MG63 (cell line): ENCODE measurements at regions not wholly inside any gene's neighbourhood (a gene's known extent, or its start where the extent isn't known, plus 50 kb on each side); places are given as distances from the start of the nearest gene placed in this dataset.
"Not testable (repeated sequence)": the region's sequence is repeated elsewhere in the genome, so short reads cannot be mapped to it uniquely, and the experiment has no call there.

ENCODE experiments used
- DNase-seq: peaks from one replicate; pipeline ENCODE4 v3.0.0-alpha.2; 2020
- H3K27me3 ChIP-seq: fragments of 250-450 bp; sonication (Bioruptor Pico); 2 replicates; pipeline ENCODE4 v1.5.1; 2020; ENCODE audit warnings: mild to moderate bottlenecking, moderate library complexity
- H3K36me3 ChIP-seq: fragments of 250-450 bp; sonication (Bioruptor Pico); 2 replicates; pipeline ENCODE4 v1.5.1; 2020; ENCODE audit warnings: mild to moderate bottlenecking, moderate library complexity
- H3K4me3 ChIP-seq: fragments of 250-450 bp; sonication (Bioruptor Pico); 2 replicates; pipeline ENCODE4 v1.5.1; 2020; ENCODE audit warnings: mild to moderate bottlenecking, moderate library complexity
- H3K9me3 ChIP-seq: fragments of 250-450 bp; sonication (Bioruptor Pico); 2 replicates; pipeline ENCODE4 v1.5.1; 2020; ENCODE audit warnings: mild to moderate bottlenecking, moderate library complexity

- Histone ChIP-seq H3K9me3 (no peaks in the 10 kb centered on the region), H3K27me3 (no peaks in the 10 kb centered on the region), H3K36me3 (no peaks in the 10 kb centered on the region), H3K4me3 (no peak overlapping the region)
- no peak for DNase-seq
These were observed 1373.7 kb downstream of the LRFN5 start for GRCh38 chr14:42980419-42980818.

GRCh38 chr14:42973171-42973570 is 1366.5 kb downstream of the LRFN5 start:
- not testable (repeated sequence) for H3K27me3 ChIP-seq

GRCh38 chr14:42965512-42965911 is 1358.8 kb downstream of the LRFN5 start:
- no peaks in the 10 kb centered on the region for H3K27me3 ChIP-seq
- DNase-seq = no peak
- H3K4me3 ChIP-seq = no peak overlapping the region
- no peaks in the 10 kb centered on the region for H3K9me3 ChIP-seq
- no peaks in the 10 kb centered on the region for H3K36me3 ChIP-seq

More at GRCh38 chr14:42973171-42973570, 1366.5 kb downstream of the LRFN5 start:
- H3K36me3 ChIP-seq, H3K9me3 ChIP-seq, DNase-seq, H3K4me3 ChIP-seq: not testable (repeated sequence)

GRCh38 chr14:42961509-42961908 is 1354.8 kb downstream of the LRFN5 start:
- no peaks in the 10 kb centered on the region for H3K27me3 ChIP-seq
- no peak for DNase-seq
- H3K9me3 ChIP-seq = no peaks in the 10 kb centered on the region
- no peak overlapping the region for H3K4me3 ChIP-seq
- no peaks in the 10 kb centered on the region for H3K36me3 ChIP-seq

GRCh38 chr14:42950363-42950762 is 1343.7 kb downstream of the LRFN5 start:
- no peaks in the 10 kb centered on the region for H3K9me3 ChIP-seq
- no peak for DNase-seq
- no peaks in the 10 kb centered on the region for H3K36me3 ChIP-seq
- no peak overlapping the region for H3K4me3 ChIP-seq
- H3K27me3 ChIP-seq = no peaks in the 10 kb centered on the region

- DNase-seq = no peak
These were observed 1341.3 kb downstream of the LRFN5 start for GRCh38 chr14:42947991-42948390.

DNA sequence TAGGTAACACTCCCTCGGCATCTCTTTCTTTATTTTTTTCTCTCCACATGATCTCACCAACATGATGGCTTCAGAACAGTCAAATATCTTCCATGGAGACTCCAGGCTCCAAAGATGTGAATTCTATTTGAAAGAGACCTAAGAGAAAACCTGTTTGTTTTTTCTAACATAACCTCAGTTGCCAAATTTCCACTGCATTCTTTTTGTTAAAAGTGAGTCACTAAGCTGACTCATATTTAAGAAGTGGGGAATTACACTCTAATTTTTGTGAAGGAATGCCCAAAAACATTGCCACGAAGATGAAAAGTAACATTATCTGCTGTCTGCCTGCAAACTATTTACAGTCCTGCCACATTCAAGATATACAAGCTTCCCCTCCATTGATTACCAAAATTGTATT is 1337.6 kb downstream of the LRFN5 start:
- no peak for DNase-seq

More at GRCh38 chr14:42947991-42948390, 1341.3 kb downstream of the LRFN5 start:
- H3K36me3 ChIP-seq = no peaks in the 10 kb centered on the region
- H3K9me3 ChIP-seq = no peaks in the 10 kb centered on the region
- H3K27me3 ChIP-seq = no peaks in the 10 kb centered on the region
- H3K4me3 ChIP-seq = no peak overlapping the region

GRCh38 chr14:42931308-42931707 is 1324.6 kb downstream of the LRFN5 start:
- DNase-seq = no peak
- Histone ChIP-seq H3K27me3 (no peaks in the 10 kb centered on the region), H3K36me3 (no peaks in the 10 kb centered on the region), H3K9me3 (no peaks in the 10 kb centered on the region), H3K4me3 (no peak overlapping the region)

More for the DNA sequence above, 1337.6 kb downstream of the LRFN5 start:
- Histone ChIP-seq H3K36me3 (no peaks in the 10 kb centered on the region), H3K27me3 (no peaks in the 10 kb centered on the region), H3K4me3 (no peak overlapping the region), H3K9me3 (no peaks in the 10 kb centered on the region)

DNA sequence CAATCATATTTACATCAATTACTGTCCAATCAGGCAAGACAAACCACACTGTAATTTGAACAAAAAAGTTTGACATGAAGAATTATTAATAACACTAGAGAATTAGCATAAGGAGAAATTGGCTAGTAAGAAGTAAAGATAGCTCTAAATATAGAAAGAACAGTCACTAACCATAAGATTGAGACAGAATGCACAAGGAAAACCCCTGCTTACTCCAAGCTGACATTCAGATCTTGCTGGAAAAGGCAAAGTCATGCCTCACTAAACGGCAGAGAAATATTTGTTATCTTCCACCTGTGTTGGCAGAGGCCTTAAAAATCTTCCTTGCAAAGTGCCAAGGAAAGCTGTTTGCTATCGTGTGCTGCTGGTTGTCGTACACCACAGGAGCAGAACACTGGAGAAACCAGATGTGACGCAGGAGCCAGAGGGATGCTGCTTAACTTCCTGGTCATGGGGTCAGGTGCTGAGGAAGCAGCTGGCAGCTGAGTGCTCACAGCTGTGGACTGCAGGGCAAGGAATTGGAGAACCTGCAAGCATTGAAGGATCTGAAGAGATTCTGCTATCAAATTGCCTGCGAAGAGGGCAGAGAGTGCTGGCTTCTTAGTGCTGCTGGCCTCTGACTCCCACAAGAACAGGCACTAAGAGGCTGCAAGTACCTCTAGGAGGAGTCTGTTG is 1323.3 kb downstream of the LRFN5 start:
- Histone ChIP-seq H3K4me3 (no peak overlapping the region), H3K36me3 (no peaks in the 10 kb centered on the region), H3K27me3 (no peaks in the 10 kb centered on the region), H3K9me3 (no peaks in the 10 kb centered on the region)
- no peak for DNase-seq

DNA sequence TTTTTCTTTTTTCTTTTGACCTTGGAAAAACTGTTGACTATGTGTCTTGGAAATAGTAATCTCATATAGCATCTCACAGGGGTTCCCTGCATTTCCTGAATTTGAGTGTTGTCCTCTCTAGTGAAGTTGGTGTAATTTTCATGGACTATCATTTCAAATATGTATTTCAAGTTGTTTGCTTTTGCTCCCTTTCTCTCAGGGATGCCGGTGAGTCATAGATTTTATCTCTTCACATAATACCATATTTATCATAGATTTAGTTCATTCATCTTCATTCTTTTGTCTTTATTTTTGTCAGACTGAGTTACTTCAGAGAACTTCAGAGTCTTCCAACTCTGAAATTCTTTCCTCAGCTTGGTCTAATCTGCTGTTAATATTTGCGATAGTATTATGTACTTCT is 1320.6 kb downstream of the LRFN5 start:
- DNase-seq = no peak
- Histone ChIP-seq H3K27me3 (no peaks in the 10 kb centered on the region), H3K9me3 (no peaks in the 10 kb centered on the region), H3K4me3 (no peak overlapping the region), H3K36me3 (no peaks in the 10 kb centered on the region)

DNA sequence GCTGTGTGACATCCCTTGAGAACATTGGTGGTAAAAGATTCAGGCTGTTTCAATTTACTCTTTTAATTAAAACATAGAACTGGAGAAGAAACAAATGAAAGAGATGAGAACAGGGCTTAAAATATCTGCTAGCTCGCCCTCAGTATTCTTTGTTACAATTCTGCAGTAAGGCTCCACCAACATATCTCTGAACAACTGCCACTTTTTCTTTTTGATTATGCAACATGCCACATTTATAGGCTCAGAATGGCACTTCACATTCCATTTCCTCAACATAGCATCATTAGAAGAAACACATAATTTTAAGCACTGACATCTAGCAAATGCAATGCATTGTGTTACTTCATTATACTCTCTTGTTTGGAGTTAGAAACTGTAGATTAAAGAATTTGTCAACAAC is 1315.2 kb downstream of the LRFN5 start:
- Histone ChIP-seq H3K4me3 (no peak overlapping the region), H3K27me3 (no peaks in the 10 kb centered on the region), H3K9me3 (no peaks in the 10 kb centered on the region), H3K36me3 (no peaks in the 10 kb centered on the region)
- DNase-seq = no peak

GRCh38 chr14:42918615-42919014 is 1311.9 kb downstream of the LRFN5 start:
- Histone ChIP-seq H3K36me3 (no peaks in the 10 kb centered on the region), H3K9me3 (no peaks in the 10 kb centered on the region), H3K27me3 (no peaks in the 10 kb centered on the region), H3K4me3 (no peak overlapping the region)
- DNase-seq = no peak

- Histone ChIP-seq H3K4me3 (no peak overlapping the region), H3K9me3 (no peaks in the 10 kb centered on the region), H3K36me3 (no peaks in the 10 kb centered on the region), H3K27me3 (no peaks in the 10 kb centered on the region)
- no peak for DNase-seq
These were observed 1305.0 kb downstream of the LRFN5 start for GRCh38 chr14:42911642-42912041.

- no peaks in the 10 kb centered on the region for H3K27me3 ChIP-seq
- H3K9me3 ChIP-seq = no peaks in the 10 kb centered on the region
- no peak for DNase-seq
- H3K4me3 ChIP-seq = no peak overlapping the region
- H3K36me3 ChIP-seq = no peaks in the 10 kb centered on the region
These were observed 1303.0 kb downstream of the LRFN5 start for GRCh38 chr14:42909659-42910058.

- no peaks in the 10 kb centered on the region for H3K27me3 ChIP-seq
- DNase-seq = no peak
- H3K4me3 ChIP-seq = no peak overlapping the region
- H3K9me3 ChIP-seq = no peaks in the 10 kb centered on the region
- H3K36me3 ChIP-seq = no peaks in the 10 kb centered on the region
These were observed 1286.5 kb downstream of the LRFN5 start for GRCh38 chr14:42893183-42893582.

GRCh38 chr14:42884100-42884499 is 1277.4 kb downstream of the LRFN5 start:
- peak; percentile 3 for DNase-seq
- no peaks in the 10 kb centered on the region for H3K36me3 ChIP-seq
- no peaks in the 10 kb centered on the region for H3K9me3 ChIP-seq
- no peaks in the 10 kb centered on the region for H3K27me3 ChIP-seq
- no peak overlapping the region for H3K4me3 ChIP-seq

- Histone ChIP-seq H3K27me3 (no peaks in the 10 kb centered on the region), H3K9me3 (no peaks in the 10 kb centered on the region), H3K36me3 (no peaks in the 10 kb centered on the region), H3K4me3 (no peak overlapping the region)
- no peak for DNase-seq
These were observed 1271.0 kb downstream of the LRFN5 start for GRCh38 chr14:42877716-42878115.

DNA sequence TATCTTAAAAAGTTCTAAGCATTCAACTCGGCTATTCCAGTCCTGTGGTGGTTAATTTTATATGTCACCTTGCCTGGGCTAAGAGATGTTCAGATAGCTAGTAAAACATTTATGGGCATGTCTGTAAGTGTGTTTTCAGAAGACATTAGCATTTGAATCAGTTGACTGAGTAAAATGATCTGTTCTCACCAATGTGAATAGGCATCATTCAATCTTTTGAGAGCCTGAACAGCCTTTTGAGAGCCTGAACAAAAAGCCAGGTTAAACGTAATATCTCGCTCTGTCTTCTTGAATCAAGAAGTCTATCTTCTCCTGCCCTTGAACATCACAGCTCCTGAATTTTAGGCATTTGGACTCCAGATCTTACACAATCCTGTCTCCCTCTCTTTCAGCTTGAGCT is 1266.1 kb downstream of the LRFN5 start:
- Histone ChIP-seq H3K27me3 (no peaks in the 10 kb centered on the region), H3K4me3 (no peak overlapping the region), H3K9me3 (no peaks in the 10 kb centered on the region), H3K36me3 (no peaks in the 10 kb centered on the region)
- no peak for DNase-seq

- Histone ChIP-seq H3K9me3 (no peaks in the 10 kb centered on the region), H3K4me3 (no peak overlapping the region)
- DNase-seq = peak; percentile 1
These were observed 1263.0 kb downstream of the LRFN5 start for GRCh38 chr14:42869681-42870080.

More at GRCh38 chr14:42869681-42870080, 1263.0 kb downstream of the LRFN5 start:
- no peaks in the 10 kb centered on the region for H3K27me3 ChIP-seq
- H3K36me3 ChIP-seq = no peaks in the 10 kb centered on the region
